ENCODE measurements at regions not wholly inside any gene's neighbourhood (a gene's known extent, or its start where the extent isn't known, plus 50 kb on each side); places are given as distances from the start of the nearest gene placed in this dataset.

GRCh38 chr17:13986855-13987254 lies 82.4 kb upstream of the COX10 start:
- no peaks in the 10 kb centered on the region for H3K79me2 ChIP-seq (ENCODE audit: control insufficient read depth, insufficient read depth, low read length)
- H3K9me3 ChIP-seq (replicated peaks; ENCODE audit: control insufficient read depth, insufficient read depth, low read length) = no peaks in the 10 kb centered on the region
- TF ChIP-seq MAX (IDR thresholded peaks at IDR 0.05; ENCODE audit: insufficient read depth, insufficient read length) (no peak), CTCF (IDR thresholded peaks at IDR 0.05; ENCODE audit: extremely low read depth in 1 of 2, insufficient read depth in 1 of 2, low read depth in 1 of 2, low read length in 2 of 2) (no peak), POLR2A (IDR thresholded peaks at IDR 0.05; ENCODE audit: low read depth, low read length) (no peak), EZH2 (IDR thresholded peaks at IDR 0.05; ENCODE audit: borderline replicate concordance, low read depth, low read length, severe bottlenecking) (no peak), JUN (IDR thresholded peaks at IDR 0.05; ENCODE audit: borderline replicate concordance, insufficient read depth, insufficient read length, low read depth) (no peak), MYC (IDR thresholded peaks at IDR 0.05; ENCODE audit: low read depth, low read length) (no peak), POLR2AphosphoS5 (IDR thresholded peaks at IDR 0.05; ENCODE audit: insufficient read depth, low read depth, low read length) (no peak)
- DNase-seq (ENCODE audit: low read depth, low spot score) = no peak
- no peaks in the 10 kb centered on the region for H3K4me1 ChIP-seq (ENCODE audit: control insufficient read depth, extremely low read depth, insufficient read depth, low read length)
- H4K20me1 ChIP-seq (replicated peaks; ENCODE audit: control insufficient read depth, extremely low read depth, insufficient read depth, low read length) = no peaks in the 10 kb centered on the region
- CTCF ChIA-PET = interaction anchor here (1.7 kb wide), 1 partner anchor 316 kb away, joined by 3 read pairs; no protein-coding TSS in a partner anchor
- FAIRE-seq = no peak
- dilution Hi-C loops (cut with MboI; ENCODE audit: extremely low pct_ligation_motif_present, low sequenced_read_pairs) (no loop called here), intact Hi-C loops (cut with micrococcal nuclease) (no loop called here)
- H3K4me3 ChIP-seq (replicated peaks in 1 of 3; ENCODE audit: insufficient read depth in 1 of 3, low read depth in 1 of 3, low read length in 3 of 3) = no peak overlapping the region
- BruUV-seq (replicated peaks) = no TSS peak
- no peaks in the 10 kb centered on the region for H3K36me3 ChIP-seq (ENCODE audit: control insufficient read depth in 2 of 2, extremely low read depth in 1 of 2, insufficient read depth in 2 of 2, low read length in 2 of 2)
- no peak overlapping the region for H3K27ac ChIP-seq (ENCODE audit: insufficient read depth, low read depth, low read length)
- no peak overlapping the region for H2AFZ ChIP-seq (ENCODE audit: low read depth, low read length)
- no peak overlapping the region for H3K9ac ChIP-seq (replicated peaks; ENCODE audit: extremely low read depth, insufficient read depth, low read length)
- no peaks in the 10 kb centered on the region for H3K9me1 ChIP-seq (replicated peaks; ENCODE audit: control insufficient read depth, extremely low read depth, insufficient read depth, low read length)
- no peaks in the 10 kb centered on the region for H3K27me3 ChIP-seq (ENCODE audit: control insufficient read depth in 2 of 2, insufficient read depth in 2 of 2, low read length in 2 of 2)
- POLR2A ChIA-PET = no interaction called here
- H3K4me2 ChIP-seq (ENCODE audit: insufficient read depth, low read length) = no peak overlapping the region

Data from endothelial cell of umbilical vein (primary cell).